Uterus (tissue), 2 donors: ENCODE measurements at regions not wholly inside any gene's neighbourhood (a gene's known extent, or its start where the extent isn't known, plus 50 kb on each side); places are given as distances from the start of the nearest gene placed in this dataset.

ENCODE experiments used
- POLR2A ChIP-seq, 2 donors: fragments of 450-650 bp; IDR thresholded peaks; one replicate each; pipeline ENCODE4 v1.6.1; 2016; ENCODE audit warnings: antibody characterized with exemption in 2 of 2, mild to moderate bottlenecking in 1 of 2, moderate library complexity in 1 of 2
- TF ChIP-seq, protein P1 (sequence below), 4 experiments: fragments of 200-600 bp in 2 of 4; fragments of 450-650 bp in 2 of 4; sonication (generic) in 2 of 4; IDR thresholded peaks; one replicate each; pipeline ENCODE4 v1.5.1; 2016 to 2019; ENCODE audit warnings: antibody characterized with exemption in 4 of 4, mild to moderate bottlenecking in 2 of 4, moderate library complexity in 1 of 4

DNA sequence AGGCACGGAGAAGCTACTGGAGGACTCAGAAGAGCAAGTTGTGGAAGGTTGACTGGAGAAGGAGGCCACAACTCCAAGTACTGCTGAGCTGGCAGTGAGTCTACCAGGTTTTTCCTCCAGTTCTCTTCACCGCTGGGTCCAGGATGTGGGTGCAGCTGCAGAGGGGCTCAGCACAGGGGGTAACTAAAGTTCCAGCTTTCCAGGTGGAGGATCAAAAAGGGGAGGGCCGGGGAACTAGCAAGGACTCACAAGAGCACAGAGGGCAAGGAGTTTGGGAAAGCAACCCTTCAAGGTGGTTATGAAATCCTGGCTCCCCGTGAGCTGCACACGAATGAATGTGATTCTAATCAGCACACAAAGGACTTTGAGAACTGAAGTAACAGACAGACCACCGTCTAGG is 194.2 kb upstream of the GMDS start:
- TF ChIP-seq, protein P1, sequence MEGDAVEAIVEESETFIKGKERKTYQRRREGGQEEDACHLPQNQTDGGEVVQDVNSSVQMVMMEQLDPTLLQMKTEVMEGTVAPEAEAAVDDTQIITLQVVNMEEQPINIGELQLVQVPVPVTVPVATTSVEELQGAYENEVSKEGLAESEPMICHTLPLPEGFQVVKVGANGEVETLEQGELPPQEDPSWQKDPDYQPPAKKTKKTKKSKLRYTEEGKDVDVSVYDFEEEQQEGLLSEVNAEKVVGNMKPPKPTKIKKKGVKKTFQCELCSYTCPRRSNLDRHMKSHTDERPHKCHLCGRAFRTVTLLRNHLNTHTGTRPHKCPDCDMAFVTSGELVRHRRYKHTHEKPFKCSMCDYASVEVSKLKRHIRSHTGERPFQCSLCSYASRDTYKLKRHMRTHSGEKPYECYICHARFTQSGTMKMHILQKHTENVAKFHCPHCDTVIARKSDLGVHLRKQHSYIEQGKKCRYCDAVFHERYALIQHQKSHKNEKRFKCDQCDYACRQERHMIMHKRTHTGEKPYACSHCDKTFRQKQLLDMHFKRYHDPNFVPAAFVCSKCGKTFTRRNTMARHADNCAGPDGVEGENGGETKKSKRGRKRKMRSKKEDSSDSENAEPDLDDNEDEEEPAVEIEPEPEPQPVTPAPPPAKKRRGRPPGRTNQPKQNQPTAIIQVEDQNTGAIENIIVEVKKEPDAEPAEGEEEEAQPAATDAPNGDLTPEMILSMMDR (IDR thresholded peaks at IDR 0.05) = no peak
- TF ChIP-seq POLR2A (IDR thresholded peaks at IDR 0.05) = no peak
